MM.1S (cell line): ENCODE measurements at regions not wholly inside any gene's neighbourhood (a gene's known extent, or its start where the extent isn't known, plus 50 kb on each side); places are given as distances from the start of the nearest gene placed in this dataset.

Source experiments
- EZH2phosphoT487 ChIP-seq: fragments of 300-600 bp; sonication (generic); IDR thresholded peaks from 2 replicates; pipeline ENCODE4 v1.6.1; 2018; ENCODE audit warnings: antibody characterized with exemption, low read length
- TF ChIP-seq, protein P1 (sequence below): fragments of 300-600 bp; sonication (generic); IDR thresholded peaks from 2 replicates; pipeline ENCODE4 v1.5.1; 2016; ENCODE audit warnings: antibody characterized with exemption, low read length, mixed read lengths

DNA sequence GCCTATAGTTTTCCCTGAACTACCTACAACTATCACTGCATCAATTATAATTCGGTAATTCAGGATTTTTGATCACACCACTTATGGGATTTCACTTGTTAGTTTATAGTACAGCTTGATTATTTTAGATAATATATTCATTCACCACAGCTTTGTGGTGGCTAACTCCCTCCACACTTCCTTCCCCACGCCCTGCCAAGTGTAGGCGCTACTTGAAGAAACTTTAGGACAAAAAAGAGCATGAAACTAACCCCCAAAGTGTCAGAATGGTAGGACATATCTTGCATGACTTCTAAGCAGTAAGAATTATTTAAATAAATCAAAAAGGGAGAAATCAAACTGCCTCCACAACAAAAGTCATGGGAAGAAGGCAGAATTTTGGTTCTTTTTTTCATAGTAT lies 70.1 kb downstream of the LHX9 start:
- TF ChIP-seq, protein P1, sequence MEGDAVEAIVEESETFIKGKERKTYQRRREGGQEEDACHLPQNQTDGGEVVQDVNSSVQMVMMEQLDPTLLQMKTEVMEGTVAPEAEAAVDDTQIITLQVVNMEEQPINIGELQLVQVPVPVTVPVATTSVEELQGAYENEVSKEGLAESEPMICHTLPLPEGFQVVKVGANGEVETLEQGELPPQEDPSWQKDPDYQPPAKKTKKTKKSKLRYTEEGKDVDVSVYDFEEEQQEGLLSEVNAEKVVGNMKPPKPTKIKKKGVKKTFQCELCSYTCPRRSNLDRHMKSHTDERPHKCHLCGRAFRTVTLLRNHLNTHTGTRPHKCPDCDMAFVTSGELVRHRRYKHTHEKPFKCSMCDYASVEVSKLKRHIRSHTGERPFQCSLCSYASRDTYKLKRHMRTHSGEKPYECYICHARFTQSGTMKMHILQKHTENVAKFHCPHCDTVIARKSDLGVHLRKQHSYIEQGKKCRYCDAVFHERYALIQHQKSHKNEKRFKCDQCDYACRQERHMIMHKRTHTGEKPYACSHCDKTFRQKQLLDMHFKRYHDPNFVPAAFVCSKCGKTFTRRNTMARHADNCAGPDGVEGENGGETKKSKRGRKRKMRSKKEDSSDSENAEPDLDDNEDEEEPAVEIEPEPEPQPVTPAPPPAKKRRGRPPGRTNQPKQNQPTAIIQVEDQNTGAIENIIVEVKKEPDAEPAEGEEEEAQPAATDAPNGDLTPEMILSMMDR: no peak
- no peak for TF ChIP-seq EZH2phosphoT487
